NCI-H2171 (cell line): ENCODE measurements at regions not wholly inside any gene's neighbourhood (a gene's known extent, or its start where the extent isn't known, plus 50 kb on each side); places are given as distances from the start of the nearest gene placed in this dataset.
"Not testable (repeated sequence)": the region's sequence is repeated elsewhere in the genome, so short reads cannot be mapped to it uniquely, and the experiment has no call there.

Experiments used
- DNase-seq: peaks from one replicate; lab custom pipeline; 2025; lab: John Stamatoyannopoulos, UW

GRCh38 chr2:194771394-194771793 is 885.6 kb upstream of the SLC39A10 start:
- DNase-seq = not testable (repeated sequence)

DNA sequence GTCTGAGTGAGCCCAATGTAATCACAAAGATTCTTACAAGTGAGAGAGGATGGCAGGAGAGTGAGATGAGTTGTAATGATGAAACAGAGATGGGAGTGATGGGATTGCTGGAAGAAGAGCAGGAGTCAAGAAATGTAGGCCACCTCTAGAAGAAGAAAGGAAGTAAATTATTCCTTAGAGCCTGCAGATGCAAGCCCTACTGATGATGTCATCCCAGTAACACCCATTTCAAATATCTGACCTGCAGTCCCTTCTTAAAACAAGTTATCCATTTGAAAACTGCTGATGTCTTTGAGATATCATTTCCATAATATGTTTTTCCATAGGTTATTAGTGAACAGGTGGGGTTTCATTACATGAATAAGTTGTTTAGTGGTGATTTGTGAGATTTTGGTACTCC is 888.0 kb upstream of the SLC39A10 start:
- DNase-seq = no peak

DNA sequence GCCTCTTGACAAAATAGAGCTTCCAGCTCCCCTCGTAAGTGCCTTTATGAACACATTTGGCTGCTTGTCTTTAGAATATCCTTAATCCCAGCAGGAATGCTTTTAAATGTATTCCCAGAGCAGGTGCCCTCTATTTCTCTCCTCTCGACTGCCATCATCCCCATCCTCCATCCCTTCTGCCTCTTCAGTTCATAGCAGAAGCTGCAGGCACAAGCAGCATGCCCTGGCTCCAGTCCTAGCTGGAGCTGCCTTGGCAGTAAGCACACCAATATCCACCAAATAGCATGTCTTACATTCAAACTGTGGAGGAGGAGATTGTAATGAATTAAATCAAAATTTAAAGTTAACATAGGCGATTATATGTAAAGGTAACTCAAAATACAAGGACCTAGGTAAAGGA is 891.3 kb upstream of the SLC39A10 start:
- no peak for DNase-seq

DNA sequence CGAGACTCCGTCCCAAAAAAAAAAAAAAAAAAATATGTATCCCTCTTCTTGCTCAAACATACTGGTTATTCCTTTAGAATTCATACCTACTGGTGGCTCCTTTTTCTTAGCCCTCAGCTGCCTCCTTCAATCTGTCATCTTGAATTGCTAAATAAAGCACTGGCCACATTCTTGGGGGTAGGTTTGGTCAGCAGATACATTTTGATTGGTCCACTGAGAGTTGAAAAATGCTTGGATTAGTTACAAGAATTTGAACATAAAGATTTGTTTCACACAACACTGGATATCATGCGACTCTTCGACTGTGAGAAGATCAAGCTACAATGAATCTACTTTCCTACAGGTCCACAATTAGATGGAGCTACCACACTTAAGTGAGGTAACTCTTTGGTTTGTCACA is 906.1 kb upstream of the SLC39A10 start:
- no peak for DNase-seq

GRCh38 chr2:194745557-194746146 is 911.4 kb upstream of the SLC39A10 start:
- DNase-seq = no peak

DNA sequence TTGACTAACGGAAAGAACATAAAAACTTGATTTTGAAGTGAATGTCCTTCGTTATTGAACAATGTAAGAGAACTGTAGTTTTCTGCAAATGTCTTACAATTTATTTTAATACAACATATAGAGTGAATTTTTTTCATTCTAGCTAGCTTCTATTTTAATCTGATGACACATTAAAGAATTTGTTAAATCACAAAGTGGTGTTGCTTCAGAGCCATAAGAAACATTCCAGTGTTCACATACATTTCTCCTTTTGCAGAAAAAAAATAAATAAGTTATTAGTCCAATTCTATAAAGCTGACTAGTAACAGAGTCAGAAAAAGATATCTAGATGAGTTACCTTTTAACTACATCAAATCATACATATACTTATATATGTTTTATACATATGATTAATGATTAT is 914.3 kb upstream of the SLC39A10 start:
- no peak for DNase-seq

DNA sequence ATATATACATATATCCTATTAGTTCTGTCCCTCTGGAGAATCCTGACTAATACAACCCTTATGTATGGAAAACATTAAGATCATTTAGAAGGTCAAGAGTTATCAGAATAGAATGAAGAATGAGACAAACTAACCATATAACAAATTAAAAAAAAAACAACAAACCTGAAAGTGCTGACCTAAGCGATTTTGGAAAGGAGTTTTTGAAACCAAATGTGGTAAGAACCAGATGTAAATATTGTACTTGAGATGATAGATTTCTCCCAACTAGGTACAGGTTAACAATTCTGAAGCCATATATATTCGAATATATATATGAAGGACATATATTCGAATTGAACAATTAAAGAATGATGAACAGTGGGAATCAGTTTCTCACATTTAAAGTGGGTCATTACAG is 917.8 kb upstream of the SLC39A10 start:
- no peak for DNase-seq

GRCh38 chr2:194735837-194736542 is 921.0 kb upstream of the SLC39A10 start:
- no peak for DNase-seq

- DNase-seq = no peak
Measured at GRCh38 chr2:194730266-194730665, 926.8 kb upstream of the SLC39A10 start.

GRCh38 chr2:194725169-194725568 is 931.9 kb upstream of the SLC39A10 start:
- no peak for DNase-seq

DNA sequence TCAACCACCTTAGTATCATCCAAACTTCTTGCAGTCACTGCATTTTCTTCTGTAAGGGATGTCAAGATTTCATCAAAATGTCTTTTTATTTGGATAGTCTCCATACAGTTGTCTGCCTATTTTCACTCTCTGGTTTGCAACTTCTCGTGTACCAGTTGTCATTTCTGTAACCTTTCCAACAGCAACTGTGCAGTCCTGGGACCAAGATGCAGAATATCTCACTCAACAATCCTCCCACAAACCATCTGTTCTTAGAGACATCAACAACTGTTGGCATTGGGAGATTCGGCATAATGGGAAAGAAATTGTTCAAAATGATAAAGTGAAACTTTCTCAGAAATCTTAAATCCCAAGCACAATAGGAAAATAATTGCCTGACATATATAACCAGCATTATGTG is 933.6 kb upstream of the SLC39A10 start:
- no peak for DNase-seq

GRCh38 chr2:194721227-194721626 is 935.8 kb upstream of the SLC39A10 start:
- DNase-seq = no peak

- DNase-seq = no peak
Measured at GRCh38 chr2:194720462-194720861, 936.6 kb upstream of the SLC39A10 start.

DNA sequence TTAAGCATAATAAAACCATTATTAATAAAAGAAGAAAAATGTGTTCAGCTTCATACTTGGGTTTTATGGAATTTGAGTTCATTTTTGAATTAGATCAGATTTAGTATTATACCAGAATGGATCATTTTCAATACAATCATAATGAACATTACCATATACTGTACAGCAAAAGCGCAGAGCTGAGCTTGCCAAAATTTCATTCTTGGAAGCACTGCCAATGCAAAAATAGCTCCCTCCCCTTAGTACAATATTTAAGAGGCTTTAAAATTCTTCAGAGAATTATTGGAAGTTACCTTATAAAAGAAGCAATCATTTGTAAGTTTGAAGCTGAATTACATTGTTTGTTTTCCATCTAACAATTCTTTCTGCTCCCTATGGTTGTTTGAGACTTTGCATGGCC is 938.1 kb upstream of the SLC39A10 start:
- no peak for DNase-seq

DNA sequence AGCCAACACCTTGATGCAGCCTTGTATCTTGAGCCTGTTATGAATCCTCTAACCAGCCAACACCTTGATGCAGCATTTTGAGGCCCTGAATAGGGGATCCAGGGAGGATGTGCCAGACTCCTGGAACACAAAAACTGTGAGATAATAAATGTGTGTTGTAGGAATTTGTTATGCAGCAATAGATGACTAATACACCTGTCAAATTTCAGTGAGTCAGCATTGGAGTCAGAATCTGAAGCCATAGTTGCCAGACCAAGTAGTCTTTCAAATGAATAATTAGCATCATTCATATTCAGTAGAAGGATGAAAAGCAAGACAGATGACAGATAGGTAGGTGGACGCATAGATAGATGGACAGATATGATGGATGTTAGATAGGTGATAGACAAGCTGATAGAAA is 942.5 kb upstream of the SLC39A10 start:
- no peak for DNase-seq

GRCh38 chr2:194709840-194710239 is 947.2 kb upstream of the SLC39A10 start:
- no peak for DNase-seq

GRCh38 chr2:194706179-194706578 is 950.8 kb upstream of the SLC39A10 start:
- DNase-seq = no peak

- no peak for DNase-seq
Measured at GRCh38 chr2:194705398-194705797, 951.6 kb upstream of the SLC39A10 start.

GRCh38 chr2:194700726-194701125 is 956.3 kb upstream of the SLC39A10 start:
- DNase-seq = no peak

- no peak for DNase-seq
Measured at GRCh38 chr2:194700116-194700515, 956.9 kb upstream of the SLC39A10 start.

DNA sequence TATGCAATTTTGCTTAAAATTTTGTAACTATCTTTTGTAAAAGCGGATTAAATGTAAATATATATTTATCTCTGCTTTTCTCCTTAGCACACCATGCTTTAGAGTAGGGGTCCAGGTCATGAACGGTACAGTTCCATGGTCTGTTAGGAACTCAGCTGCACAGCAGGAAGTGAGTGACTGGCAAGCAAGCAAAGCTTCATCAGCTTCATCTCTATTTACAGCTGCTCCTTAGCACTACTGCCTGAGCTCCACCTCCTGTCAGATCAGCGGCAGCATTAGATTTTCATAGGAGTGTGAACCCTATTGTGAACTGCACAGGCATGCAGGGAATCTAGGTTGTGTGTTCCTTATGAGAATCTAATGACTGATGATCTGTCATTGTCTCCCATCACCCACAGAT is 959.0 kb upstream of the SLC39A10 start:
- no peak for DNase-seq

GRCh38 chr2:194697439-194697838 is 959.6 kb upstream of the SLC39A10 start:
- DNase-seq = no peak

GRCh38 chr2:194696690-194697089 is 960.3 kb upstream of the SLC39A10 start:
- DNase-seq = no peak

- no peak for DNase-seq
Measured at GRCh38 chr2:194686569-194686968, 970.5 kb upstream of the SLC39A10 start.
